Thymus (tissue), 11 donors: ENCODE measurements at regions not wholly inside any gene's neighbourhood (a gene's known extent, or its start where the extent isn't known, plus 50 kb on each side); places are given as distances from the start of the nearest gene placed in this dataset.
"Not testable (repeated sequence)": the region's sequence is repeated elsewhere in the genome, so short reads cannot be mapped to it uniquely, and the experiment has no call there.

Source experiments
- DNase-seq, 9 donors: peaks; one replicate each; pipeline ENCODE4 v3.0.0-alpha.2; 2013; ENCODE audit warnings: low spot score in 9 of 9, low read depth in 6 of 9, missing footprints in 1 of 9
- H3K27ac ChIP-seq, 2 donors: one replicate each; pipeline ENCODE4 v1.5.1; 2013; ENCODE audit warnings: control low read depth in 1 of 2, low read depth in 1 of 2, low read length in 1 of 2, mild to moderate bottlenecking in 1 of 2, moderate library complexity in 1 of 2
- H3K27me3 ChIP-seq, 2 donors: one replicate each; pipeline ENCODE4 v1.5.1; 2013; ENCODE audit warnings: low read length in 1 of 2; ENCODE audit not compliant: control insufficient read depth in 2 of 2, insufficient read depth in 1 of 2
- H3K36me3 ChIP-seq, 2 donors: one replicate each; pipeline ENCODE4 v1.5.1; 2013; ENCODE audit warnings: low read length in 1 of 2, mild to moderate bottlenecking in 1 of 2, moderate library complexity in 1 of 2; ENCODE audit not compliant: control insufficient read depth in 2 of 2, insufficient read depth in 2 of 2
- H3K4me1 ChIP-seq, 2 donors: one replicate each; pipeline ENCODE4 v1.5.1; 2013; ENCODE audit warnings: low read length in 2 of 2; ENCODE audit not compliant: control insufficient read depth in 2 of 2, insufficient read depth in 2 of 2
- H3K4me3 ChIP-seq, 2 donors: one replicate each; pipeline ENCODE4 v1.5.1; 2013; ENCODE audit warnings: low read length in 2 of 2, control low read depth in 1 of 2, mild to moderate bottlenecking in 1 of 2
- H3K9me3 ChIP-seq, 2 donors: one replicate each; pipeline ENCODE4 v1.5.1; 2013; ENCODE audit warnings: low read length in 1 of 2, mild to moderate bottlenecking in 1 of 2; ENCODE audit not compliant: control insufficient read depth in 2 of 2, insufficient read depth in 1 of 2
- WGBS: extraction: QIAGEN DNeasy Blood & Tissue Kit; methylation state at CpG from one replicate; pipeline ENCODE4 v1.1.7; 2013; 5-methylcytosine and 5-hydroxymethylcytosine counted together
- donor health status: healthy.

DNA sequence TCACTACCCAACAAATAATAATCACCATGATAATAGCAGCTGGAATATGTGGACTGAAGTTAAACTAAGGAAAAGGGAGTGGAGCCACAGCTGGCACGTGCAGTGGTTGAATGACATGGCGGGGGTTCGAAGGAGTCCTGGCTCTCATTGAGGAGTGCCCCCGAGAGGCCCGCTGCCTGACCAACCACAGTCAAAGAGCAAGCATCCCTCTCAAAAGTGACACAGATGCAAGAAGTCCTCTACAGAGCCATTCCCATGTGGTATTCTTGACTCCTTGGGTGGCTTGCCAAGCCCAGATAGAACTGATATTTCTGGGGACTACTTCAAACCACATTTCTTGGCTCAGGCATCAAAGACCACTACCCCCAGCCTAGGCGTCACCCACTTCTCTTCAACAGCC is 405.1 kb downstream of the TNS1 start:
- Histone ChIP-seq H3K4me3 (no peak overlapping the region), H3K9me3 (no peaks in the 10 kb centered on the region), H3K27ac (no peak overlapping the region), H3K36me3 (no peaks in the 10 kb centered on the region), H3K4me1 (peaks cover 2 to 11% of the 10 kb centered on the region in 2 donors), H3K27me3 (peaks cover 0 to 5% of the 10 kb centered on the region in 2 donors)
- no peak for DNase-seq
- WGBS, result 91% methylated on average over 6 of the region's 6 CpGs

DNA sequence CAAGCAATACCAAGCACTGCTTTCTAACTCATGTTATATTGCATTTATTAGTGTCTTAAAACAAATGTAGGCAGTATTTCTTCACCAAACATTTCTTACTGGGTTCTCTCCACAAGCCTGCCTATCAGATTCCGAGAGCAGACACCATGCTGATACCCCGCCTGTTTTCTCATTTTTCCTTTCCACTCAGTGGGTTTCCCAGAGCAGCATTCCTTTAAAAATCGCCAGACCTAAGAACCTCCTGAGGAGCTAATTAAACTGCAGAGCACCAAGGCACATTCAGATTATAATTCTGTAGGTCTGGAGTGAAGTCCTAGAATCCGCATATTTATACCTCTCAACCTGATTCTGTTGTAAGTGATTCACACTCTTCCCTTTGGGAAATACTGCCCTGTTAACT is 405.6 kb downstream of the TNS1 start:
- no peak overlapping the region for H3K4me3 ChIP-seq
- no peaks in the 10 kb centered on the region for H3K9me3 ChIP-seq
- no peaks in the 10 kb centered on the region for H3K36me3 ChIP-seq
- peaks cover 2 to 11% of the 10 kb centered on the region in 2 donors for H3K4me1 ChIP-seq
- WGBS, result 90% methylated on average over 4 of the region's 4 CpGs
- H3K27ac ChIP-seq, result no peak overlapping the region
- H3K27me3 ChIP-seq, result peaks cover 0 to 5% of the 10 kb centered on the region in 2 donors
- DNase-seq, result no peak

- Histone ChIP-seq H3K9me3 (no peaks in the 10 kb centered on the region), H3K27ac (no peak overlapping the region), H3K4me3 (no peak overlapping the region), H3K27me3 (no peaks in the 10 kb centered on the region), H3K4me1 (peaks cover 2 to 11% of the 10 kb centered on the region in 2 donors), H3K36me3 (no peaks in the 10 kb centered on the region)
- WGBS, result 8% methylated on average over 4 of the region's 4 CpGs
- DNase-seq, result peak in 4 of 9 donors; percentile 11 to 52 (median 22)
These were observed 409.1 kb downstream of the TNS1 start for GRCh38 chr2:217593732-217594131.

DNA sequence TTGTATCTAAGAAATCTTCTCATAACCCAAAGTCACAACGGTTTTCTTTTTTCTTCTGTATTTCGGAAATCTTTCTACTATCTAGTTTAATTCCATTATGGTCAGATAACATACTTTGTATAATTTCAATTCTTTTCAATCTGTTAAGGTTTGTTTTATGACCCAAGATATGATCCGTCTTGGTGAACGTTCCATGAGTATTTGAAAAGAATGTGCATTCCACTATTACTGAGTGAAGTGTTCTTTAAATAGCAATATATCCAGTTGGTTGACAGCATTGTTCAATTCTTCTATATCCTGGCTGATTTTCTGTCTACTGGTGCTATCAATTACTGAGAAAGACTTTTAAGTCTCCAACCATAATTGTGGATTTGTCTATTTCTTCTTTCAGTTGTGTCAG is 414.5 kb downstream of the TNS1 start:
- peaks cover 0 to 7% of the 10 kb centered on the region in 2 donors for H3K27me3 ChIP-seq
- no peak overlapping the region for H3K4me3 ChIP-seq
- H3K27ac ChIP-seq, result no peak overlapping the region
- H3K36me3 ChIP-seq, result no peaks in the 10 kb centered on the region
- H3K9me3 ChIP-seq, result no peaks in the 10 kb centered on the region
- 96% methylated on average over 4 of the region's 4 CpGs for WGBS
- no peak for DNase-seq
- no peaks in the 10 kb centered on the region for H3K4me1 ChIP-seq

GRCh38 chr2:217585362-217585761 is 417.4 kb downstream of the TNS1 start:
- H3K9me3 ChIP-seq, result no peaks in the 10 kb centered on the region
- DNase-seq, result no peak
- H3K4me3 ChIP-seq, result no peak overlapping the region
- peaks cover 0 to 7% of the 10 kb centered on the region in 2 donors for H3K27me3 ChIP-seq
- H3K36me3 ChIP-seq, result no peaks in the 10 kb centered on the region
- H3K27ac ChIP-seq, result no peak overlapping the region
- no peaks in the 10 kb centered on the region for H3K4me1 ChIP-seq
- 85% methylated on average over 3 of the region's 3 CpGs for WGBS

- WGBS, result 95% methylated on average over 1 of the region's 1 CpG
- not testable (repeated sequence) for DNase-seq
These were observed 422.4 kb downstream of the TNS1 start for GRCh38 chr2:217580407-217580806.

DNA sequence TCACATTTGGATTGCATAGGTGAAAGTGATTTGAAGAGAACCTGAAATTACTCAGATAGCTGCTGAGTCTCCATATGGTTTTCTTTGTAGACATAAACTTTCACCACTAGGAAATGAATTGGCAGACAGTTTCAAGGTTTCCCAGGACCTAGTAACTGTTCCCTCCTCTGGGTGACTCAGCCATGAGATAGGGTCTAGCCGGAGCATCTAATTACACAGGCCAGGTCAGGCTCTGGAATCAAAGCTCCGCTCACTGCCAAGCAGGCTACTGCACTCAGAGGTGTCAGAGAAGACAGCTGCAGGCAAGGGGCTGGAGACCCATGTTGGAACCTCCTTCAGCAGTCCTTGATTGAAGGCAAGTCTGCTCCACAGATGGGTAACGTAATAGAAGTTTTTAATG is 429.2 kb downstream of the TNS1 start:
- WGBS, result 96% methylated on average over 3 of the region's 3 CpGs

More at GRCh38 chr2:217580407-217580806, 422.4 kb downstream of the TNS1 start:
- H3K4me3 ChIP-seq, H3K4me1 ChIP-seq, H3K36me3 ChIP-seq, H3K27ac ChIP-seq, H3K27me3 ChIP-seq, H3K9me3 ChIP-seq: not testable (repeated sequence)

GRCh38 chr2:217570394-217570793 is 432.4 kb downstream of the TNS1 start:
- WGBS, result 95% methylated on average over 2 of the region's 2 CpGs
- H3K4me3 ChIP-seq, result no peak overlapping the region

More for the DNA sequence above, 429.2 kb downstream of the TNS1 start:
- no peaks in the 10 kb centered on the region for H3K4me1 ChIP-seq
- no peak overlapping the region for H3K4me3 ChIP-seq
- H3K9me3 ChIP-seq, result no peaks in the 10 kb centered on the region
- no peak for DNase-seq
- no peaks in the 10 kb centered on the region for H3K36me3 ChIP-seq
- no peak overlapping the region for H3K27ac ChIP-seq
- H3K27me3 ChIP-seq, result no peaks in the 10 kb centered on the region

DNA sequence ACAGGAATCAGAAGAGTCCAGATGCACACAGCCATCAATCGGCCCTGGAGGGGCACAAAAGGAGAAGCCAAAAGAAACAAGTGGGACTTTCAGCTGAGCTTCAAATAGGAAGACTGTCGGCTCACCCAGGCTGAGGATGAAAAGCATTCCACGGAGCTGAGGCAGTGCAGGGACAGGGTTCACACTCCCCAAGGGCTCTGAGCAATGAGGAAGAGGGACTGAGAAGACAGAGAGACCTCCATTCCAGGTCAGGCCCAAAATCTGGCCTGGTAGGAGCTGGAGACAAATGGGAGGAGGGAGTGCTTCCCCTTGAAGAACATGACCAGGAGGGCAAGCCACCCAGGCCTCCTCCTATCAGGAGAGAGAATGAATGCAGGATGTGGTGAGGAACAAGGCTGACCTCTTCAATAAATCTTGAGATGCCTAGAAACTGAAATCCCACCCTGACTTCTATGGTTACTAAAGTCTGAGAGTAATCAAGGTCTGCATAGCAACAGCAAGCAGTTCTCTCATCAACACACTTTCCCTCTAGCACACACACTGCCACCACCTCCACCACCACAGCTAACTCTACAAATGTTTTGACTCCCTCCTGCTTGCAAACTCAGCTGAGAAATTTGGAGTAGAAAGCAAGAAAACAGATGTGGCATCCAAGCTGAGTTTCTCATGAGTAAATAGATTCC is 434.4 kb downstream of the TNS1 start:
- no peaks in the 10 kb centered on the region for H3K36me3 ChIP-seq
- no peaks in the 10 kb centered on the region for H3K4me1 ChIP-seq
- H3K4me3 ChIP-seq, result no peak overlapping the region
- H3K9me3 ChIP-seq, result no peaks in the 10 kb centered on the region
- WGBS, result 92% methylated on average over 3 of the region's 3 CpGs
- H3K27ac ChIP-seq, result no peak overlapping the region
- no peaks in the 10 kb centered on the region for H3K27me3 ChIP-seq
- DNase-seq, result no peak

More at GRCh38 chr2:217570394-217570793, 432.4 kb downstream of the TNS1 start:
- Histone ChIP-seq H3K27ac (no peak overlapping the region), H3K36me3 (no peaks in the 10 kb centered on the region), H3K9me3 (no peaks in the 10 kb centered on the region), H3K27me3 (no peaks in the 10 kb centered on the region), H3K4me1 (no peaks in the 10 kb centered on the region)
- DNase-seq, result no peak
